ENCODE measurements at regions not wholly inside any gene's neighbourhood (a gene's known extent, or its start where the extent isn't known, plus 50 kb on each side); places are given as distances from the start of the nearest gene placed in this dataset.

DNA sequence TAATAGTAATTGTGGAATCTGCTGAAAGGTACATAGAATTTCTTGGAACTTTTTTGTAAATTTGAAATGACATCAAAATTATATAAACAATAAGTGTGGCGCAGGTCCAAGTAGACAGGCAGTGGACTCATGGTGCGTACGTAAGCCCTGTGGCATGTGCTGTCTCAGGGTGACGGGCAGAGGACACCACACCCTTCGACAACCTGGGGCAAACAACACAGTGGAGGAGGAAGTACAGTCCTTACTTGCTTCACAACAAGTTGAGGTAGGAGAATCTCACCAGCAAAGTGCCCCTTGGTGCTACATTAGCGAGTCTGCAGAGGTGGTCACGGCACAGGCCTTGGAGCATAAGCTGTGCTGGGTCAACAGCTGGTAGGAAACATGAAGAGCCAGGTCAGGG, 180.9 kb downstream of the AEBP2 start:
- H3K27ac ChIP-seq (ENCODE audit: insufficient read depth, low read length), result no peak overlapping the region
- H3K4me1 ChIP-seq (ENCODE audit: control insufficient read depth, insufficient read depth, low read length), result no peaks in the 10 kb centered on the region; the same call in 1 of the 2 replicates
- H3K4me3 ChIP-seq (ENCODE audit: insufficient read depth, low read depth, low read length), result no peak overlapping the region
- H3K36me3 ChIP-seq (ENCODE audit: control insufficient read depth, insufficient read depth, low read length), result no peaks in the 10 kb centered on the region; the same call in 1 of the 2 replicates
- no peaks in the 10 kb centered on the region for H3K27me3 ChIP-seq (ENCODE audit: control insufficient read depth, insufficient read depth, low read length)
- H2BK5ac ChIP-seq (ENCODE audit: low read depth, low read length, poor library complexity, severe bottlenecking), result no peak overlapping the region
- no peaks in the 10 kb centered on the region for H3K9me3 ChIP-seq (ENCODE audit: control insufficient read depth, insufficient read depth, low read length)
- H3K79me1 ChIP-seq (ENCODE audit: low read depth in 1 of 2, low read length in 2 of 2), result no peaks in the 10 kb centered on the region
- H2BK20ac ChIP-seq (ENCODE audit: low read depth, low read length), result no peak overlapping the region
- ChIA-PET CTCF (no interaction called here), POLR2A (ENCODE audit: unreplicated experiment) (no interaction called here)
- in situ Hi-C loops (cut with MboI; ENCODE audit: low sequenced_read_pairs), result no loop called here
- H4K8ac ChIP-seq (ENCODE audit: low read depth in 2 of 2, low read length in 2 of 2), result no peak overlapping the region
- no peak overlapping the region for H4K5ac ChIP-seq (ENCODE audit: low read depth, low read length)
- H3K14ac ChIP-seq (replicated peaks; ENCODE audit: low read depth, low read length), result peak overlapping the region; percentile 52; the same call in 1 of the 2 replicates
- no peak overlapping the region for H2BK120ac ChIP-seq (ENCODE audit: low read depth, low read length)
- H2AFZ ChIP-seq (replicated peaks; ENCODE audit: low read length, poor library complexity), result peak overlapping the region; percentile 47
- H4K20me1 ChIP-seq (ENCODE audit: insufficient read depth, low read length), result no peaks in the 10 kb centered on the region
- H2AK5ac ChIP-seq (ENCODE audit: low read depth, low read length), result no peak overlapping the region; the same call in 1 of the 2 replicates
- dilution Hi-C loops (cut with HindIII; ENCODE audit: low sequenced_read_pairs, unreplicated experiment), result no loop called here
- H3K9me1 ChIP-seq (ENCODE audit: insufficient read depth, low read length), result peaks cover 3% of the 10 kb centered on the region; the same call in 1 of the 2 replicates
- no peak overlapping the region for H3K4me2 ChIP-seq (ENCODE audit: low read depth, low read length)
- intact Hi-C loops (cut with micrococcal nuclease), result no loop called here
- WGBS, 2 experiments (ENCODE audit: extremely low coverage in 2 of 2, insufficient read length in 1 of 2), result no CpG with 5 or more reads among the region's 7 CpGs
- H3K9ac ChIP-seq (ENCODE audit: low read depth, low read length), result no peak overlapping the region
- ATAC-seq (ENCODE audit: low read depth) (no peak), DNase-seq (no peak)
- H3K4ac ChIP-seq (ENCODE audit: low read depth, low read length), result no peak overlapping the region; the same call in 1 of the 2 replicates
- H4K91ac ChIP-seq (ENCODE audit: insufficient read depth, low read depth, low read length), result peak overlapping the region; percentile 46; the same call in 1 of the 2 replicates
- no peak overlapping the region for H2BK15ac ChIP-seq (ENCODE audit: low read depth, low read length)
- H3K23ac ChIP-seq (ENCODE audit: low read depth, low read length), result no peak overlapping the region
- no peak for TF ChIP-seq RFX5 (IDR thresholded peaks at IDR 0.05; ENCODE audit: low read depth, low read length)
- TF ChIP-seq MXI1 (IDR thresholded peaks at IDR 0.05; ENCODE audit: borderline replicate concordance, low read depth, low read length), result no peak
- no peak for TF ChIP-seq RAD21 (IDR thresholded peaks at IDR 0.05; ENCODE audit: low read length)
- no peak for TF ChIP-seq CHD1 (IDR thresholded peaks at IDR 0.05; ENCODE audit: low read depth, low read length)
- no peak for TF ChIP-seq POLR2A (IDR thresholded peaks at IDR 0.05; ENCODE audit: low read depth, low read length)
- no peak for TF ChIP-seq NFE2L2 (IDR thresholded peaks at IDR 0.05; ENCODE audit: low read depth, low read length)
- TF ChIP-seq MAZ (IDR thresholded peaks at IDR 0.05; ENCODE audit: borderline replicate concordance, low read depth, low read length), result no peak
- TF ChIP-seq CEBPB (IDR thresholded peaks at IDR 0.05; ENCODE audit: low read depth, low read length), result no peak
- no peak for TF ChIP-seq FOS (IDR thresholded peaks at IDR 0.05; ENCODE audit: low read depth, low read length)
- no peak for TF ChIP-seq SMC3 (IDR thresholded peaks at IDR 0.05; ENCODE audit: low read depth, low read length)
- no peak for TF ChIP-seq RCOR1 (IDR thresholded peaks at IDR 0.05; ENCODE audit: insufficient replicate concordance, low read length)
- TF ChIP-seq, protein P1, sequence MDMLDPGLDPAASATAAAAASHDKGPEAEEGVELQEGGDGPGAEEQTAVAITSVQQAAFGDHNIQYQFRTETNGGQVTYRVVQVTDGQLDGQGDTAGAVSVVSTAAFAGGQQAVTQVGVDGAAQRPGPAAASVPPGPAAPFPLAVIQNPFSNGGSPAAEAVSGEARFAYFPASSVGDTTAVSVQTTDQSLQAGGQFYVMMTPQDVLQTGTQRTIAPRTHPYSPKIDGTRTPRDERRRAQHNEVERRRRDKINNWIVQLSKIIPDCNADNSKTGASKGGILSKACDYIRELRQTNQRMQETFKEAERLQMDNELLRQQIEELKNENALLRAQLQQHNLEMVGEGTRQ (IDR thresholded peaks at IDR 0.05; ENCODE audit: low read depth, low read length), result no peak
- no peak for TF ChIP-seq BHLHE40 (IDR thresholded peaks at IDR 0.05; ENCODE audit: low read depth, low read length)
- TF ChIP-seq MAFK (IDR thresholded peaks at IDR 0.05; ENCODE audit: low read depth, low read length), result no peak
- TF ChIP-seq, protein P2, sequence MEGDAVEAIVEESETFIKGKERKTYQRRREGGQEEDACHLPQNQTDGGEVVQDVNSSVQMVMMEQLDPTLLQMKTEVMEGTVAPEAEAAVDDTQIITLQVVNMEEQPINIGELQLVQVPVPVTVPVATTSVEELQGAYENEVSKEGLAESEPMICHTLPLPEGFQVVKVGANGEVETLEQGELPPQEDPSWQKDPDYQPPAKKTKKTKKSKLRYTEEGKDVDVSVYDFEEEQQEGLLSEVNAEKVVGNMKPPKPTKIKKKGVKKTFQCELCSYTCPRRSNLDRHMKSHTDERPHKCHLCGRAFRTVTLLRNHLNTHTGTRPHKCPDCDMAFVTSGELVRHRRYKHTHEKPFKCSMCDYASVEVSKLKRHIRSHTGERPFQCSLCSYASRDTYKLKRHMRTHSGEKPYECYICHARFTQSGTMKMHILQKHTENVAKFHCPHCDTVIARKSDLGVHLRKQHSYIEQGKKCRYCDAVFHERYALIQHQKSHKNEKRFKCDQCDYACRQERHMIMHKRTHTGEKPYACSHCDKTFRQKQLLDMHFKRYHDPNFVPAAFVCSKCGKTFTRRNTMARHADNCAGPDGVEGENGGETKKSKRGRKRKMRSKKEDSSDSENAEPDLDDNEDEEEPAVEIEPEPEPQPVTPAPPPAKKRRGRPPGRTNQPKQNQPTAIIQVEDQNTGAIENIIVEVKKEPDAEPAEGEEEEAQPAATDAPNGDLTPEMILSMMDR (conservative IDR thresholded peaks at IDR 0.05; ENCODE audit: low read depth, low read length), result no peak
- H3K18ac ChIP-seq (ENCODE audit: low read depth, low read length), result no peak overlapping the region
- no TSS peak for BruUV-seq (replicated peaks)
- H2AK9ac ChIP-seq (replicated peaks; ENCODE audit: low read depth, low read length, poor library complexity), result no peak overlapping the region
- H3K56ac ChIP-seq (ENCODE audit: extremely low read depth, insufficient read depth, low read length), result no peak overlapping the region
